ENCODE measurements at regions not wholly inside any gene's neighbourhood (a gene's known extent, or its start where the extent isn't known, plus 50 kb on each side); places are given as distances from the start of the nearest gene placed in this dataset.

GRCh38 chr12:59142183-59142790 lies 222.0 kb upstream of the LRIG3 start:
- TF ChIP-seq MAX (IDR thresholded peaks at IDR 0.05), result no peak
- TF ChIP-seq FOXM1 (IDR thresholded peaks at IDR 0.05; ENCODE audit: borderline replicate concordance, low read depth), result no peak
- no peak for TF ChIP-seq CREB1 (IDR thresholded peaks at IDR 0.05; ENCODE audit: low read depth)
- TF ChIP-seq TAF1 (IDR thresholded peaks at IDR 0.05; ENCODE audit: low read depth), result no peak
- no peak for TF ChIP-seq EP300 (IDR thresholded peaks at IDR 0.05; ENCODE audit: borderline replicate concordance)
- TF ChIP-seq TEAD4 (IDR thresholded peaks at IDR 0.05), result no peak
- TF ChIP-seq REST (IDR thresholded peaks at IDR 0.05; ENCODE audit: low read depth), result no peak
